ENCODE measurements at regions not wholly inside any gene's neighbourhood (a gene's known extent, or its start where the extent isn't known, plus 50 kb on each side); places are given as distances from the start of the nearest gene placed in this dataset.

GRCh38 chr6:134732763-134733162, 217.1 kb downstream of the ALDH8A1 start:
- no peaks in the 10 kb centered on the region for H3K27me3 Mint-ChIP-seq (ENCODE audit: insufficient read depth, unreplicated experiment)
- no peak for TF ChIP-seq CTCF (IDR thresholded peaks at IDR 0.05; ENCODE audit: insufficient read depth in 1 of 2, low read depth in 1 of 2, low read length in 1 of 2, severe bottlenecking in 1 of 2, unreplicated experiment in 1 of 2)
- no peaks in the 10 kb centered on the region for H3K36me3 ChIP-seq (ENCODE audit: control insufficient read depth, insufficient read depth, low read length)
- no peaks in the 10 kb centered on the region for H3K4me1 ChIP-seq
- H3K4me1 Mint-ChIP-seq (ENCODE audit: low read depth, unreplicated experiment): no peaks in the 10 kb centered on the region
- H3K27me3 ChIP-seq (replicated peaks; ENCODE audit: control insufficient read depth, insufficient read depth, low read length): no peaks in the 10 kb centered on the region
- POLR2A ChIA-PET: no interaction called here
- intact Hi-C loops (cut with micrococcal nuclease; ENCODE audit: unreplicated experiment): no loop called here
- DNase-seq: no peak
- no TSS peak for BruUV-seq (replicated peaks)
- H3K4me3 ChIP-seq (ENCODE audit: low read depth, low read length): no peak overlapping the region
- H3K9me3 Mint-ChIP-seq (ENCODE audit: unreplicated experiment): no peaks in the 10 kb centered on the region
- no peaks in the 10 kb centered on the region for H3K36me3 Mint-ChIP-seq (ENCODE audit: insufficient read depth, unreplicated experiment)
- H3K9me3 ChIP-seq: no peaks in the 10 kb centered on the region
- no peak overlapping the region for H3K27ac Mint-ChIP-seq (ENCODE audit: unreplicated experiment)
- no peak overlapping the region for H3K4me3 Mint-ChIP-seq (ENCODE audit: unreplicated experiment)
- CTCF ChIA-PET: no interaction called here

DNA sequence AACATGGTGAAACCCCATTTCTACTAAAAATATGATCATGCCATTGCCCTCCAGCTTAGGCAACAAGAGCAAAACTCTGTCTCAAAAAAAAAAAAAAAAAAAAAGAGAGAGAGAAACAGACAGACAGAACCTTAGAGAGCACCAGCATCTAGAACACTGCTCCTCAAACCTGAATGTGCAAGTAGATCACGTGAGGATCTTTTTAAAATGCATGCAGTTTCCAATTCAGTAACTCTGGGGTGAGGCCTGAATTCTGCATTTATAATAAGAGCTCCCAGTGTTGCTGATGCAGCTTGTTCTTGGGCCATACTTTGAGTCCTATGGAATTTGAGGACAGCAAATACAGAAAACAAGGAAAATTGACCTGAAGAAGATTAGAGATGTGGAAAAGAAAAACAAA, 218.3 kb downstream of the ALDH8A1 start:
- intact Hi-C loops (cut with micrococcal nuclease; ENCODE audit: unreplicated experiment): no loop called here
- H3K27me3 Mint-ChIP-seq (ENCODE audit: insufficient read depth, unreplicated experiment): no peaks in the 10 kb centered on the region
- no peaks in the 10 kb centered on the region for H3K36me3 ChIP-seq (ENCODE audit: control insufficient read depth, insufficient read depth, low read length)
- H3K9me3 Mint-ChIP-seq (ENCODE audit: unreplicated experiment): no peaks in the 10 kb centered on the region
- ChIA-PET POLR2A (no interaction called here), CTCF (no interaction called here)
- H3K9me3 ChIP-seq: no peaks in the 10 kb centered on the region
- no peak overlapping the region for H3K4me3 Mint-ChIP-seq (ENCODE audit: unreplicated experiment)
- no peaks in the 10 kb centered on the region for H3K4me1 ChIP-seq
- no TSS peak for BruUV-seq (replicated peaks)
- TF ChIP-seq CTCF (IDR thresholded peaks at IDR 0.05; ENCODE audit: insufficient read depth in 1 of 2, low read depth in 1 of 2, low read length in 1 of 2, severe bottlenecking in 1 of 2, unreplicated experiment in 1 of 2): no peak
- H3K36me3 Mint-ChIP-seq (ENCODE audit: insufficient read depth, unreplicated experiment): no peaks in the 10 kb centered on the region
- H3K27me3 ChIP-seq (replicated peaks; ENCODE audit: control insufficient read depth, insufficient read depth, low read length): no peaks in the 10 kb centered on the region
- H3K4me1 Mint-ChIP-seq (ENCODE audit: low read depth, unreplicated experiment): no peaks in the 10 kb centered on the region
- H3K4me3 ChIP-seq (ENCODE audit: low read depth, low read length): no peak overlapping the region
- H3K27ac Mint-ChIP-seq (ENCODE audit: unreplicated experiment): no peak overlapping the region
- DNase-seq: no peak

DNA sequence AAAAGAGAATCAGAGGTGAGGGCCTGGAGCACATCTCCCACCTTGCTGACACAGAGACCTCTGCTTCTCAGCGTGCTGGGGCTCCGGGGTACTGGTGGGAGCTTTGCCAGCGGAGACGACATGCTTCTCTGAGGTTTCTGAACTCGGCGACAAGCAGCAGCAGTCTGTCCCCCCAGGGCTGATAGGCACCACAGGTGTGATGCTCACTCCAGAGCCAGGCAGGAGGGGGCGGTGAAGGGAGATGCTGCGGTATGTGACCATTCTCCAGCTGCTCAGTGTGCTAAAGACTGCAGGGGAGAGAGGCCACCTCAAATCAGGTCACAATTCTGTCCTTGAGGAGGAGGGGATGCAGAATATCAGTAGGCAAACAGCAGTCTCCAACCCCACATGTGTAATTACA, 219.9 kb downstream of the ALDH8A1 start:
- no TSS peak for BruUV-seq (replicated peaks)
- no peak overlapping the region for H3K27ac Mint-ChIP-seq (ENCODE audit: unreplicated experiment)
- H3K4me3 ChIP-seq (ENCODE audit: low read depth, low read length): no peak overlapping the region
- H3K4me1 Mint-ChIP-seq (ENCODE audit: low read depth, unreplicated experiment): no peaks in the 10 kb centered on the region
- H3K27me3 ChIP-seq (replicated peaks; ENCODE audit: control insufficient read depth, insufficient read depth, low read length): no peaks in the 10 kb centered on the region
- DNase-seq: no peak
- H3K9me3 Mint-ChIP-seq (ENCODE audit: unreplicated experiment): no peaks in the 10 kb centered on the region
- H3K27me3 Mint-ChIP-seq (ENCODE audit: insufficient read depth, unreplicated experiment): no peaks in the 10 kb centered on the region
- CTCF ChIA-PET: no interaction called here
- TF ChIP-seq CTCF (IDR thresholded peaks at IDR 0.05; ENCODE audit: insufficient read depth in 1 of 2, low read depth in 1 of 2, low read length in 1 of 2, severe bottlenecking in 1 of 2, unreplicated experiment in 1 of 2): no peak
- H3K36me3 Mint-ChIP-seq (ENCODE audit: insufficient read depth, unreplicated experiment): no peaks in the 10 kb centered on the region
- POLR2A ChIA-PET: no interaction called here
- no peaks in the 10 kb centered on the region for H3K4me1 ChIP-seq
- intact Hi-C loops (cut with micrococcal nuclease; ENCODE audit: unreplicated experiment): no loop called here
- H3K4me3 Mint-ChIP-seq (ENCODE audit: unreplicated experiment): no peak overlapping the region
- H3K36me3 ChIP-seq (ENCODE audit: control insufficient read depth, insufficient read depth, low read length): no peaks in the 10 kb centered on the region
- H3K9me3 ChIP-seq: no peaks in the 10 kb centered on the region

Measured in Caco-2 (cell line).